ENCODE measurements at regions not wholly inside any gene's neighbourhood (a gene's known extent, or its start where the extent isn't known, plus 50 kb on each side); places are given as distances from the start of the nearest gene placed in this dataset.

- TF ChIP-seq CTCF (IDR thresholded peaks at IDR 0.05) (no peak), POLR2AphosphoS5 (IDR thresholded peaks at IDR 0.05) (no peak)
Measured at GRCh38 chr6:113594726-113595125, 262.4 kb upstream of the MARCKS start.
